GM12878 (cell line): ENCODE measurements at regions not wholly inside any gene's neighbourhood (a gene's known extent, or its start where the extent isn't known, plus 50 kb on each side); places are given as distances from the start of the nearest gene placed in this dataset.

Source experiments
- ATAC-seq: fragments of 200-7000 bp; cut with Tn5 transposase; 3 replicates; pipeline ENCODE4 v1.9.1; 2020; ENCODE audit warnings: mild to moderate bottlenecking, moderate library complexity
- BruUV-seq: library from RNA; stranded (reverse); fragments of 400-500 nt; replicated peaks from 2 replicates; lab custom pipeline; 2021; lab: Mats Ljungman, UMichigan
- CTCF ChIA-PET: fragments of 300-600 bp; sonication (Branson Sonifier 250); formaldehyde crosslinking; extraction: SDS; loops from one replicate; lab custom pipeline; 2021; ENCODE audit warnings: inconsistent platforms; lab: Yijun Ruan, JAX
- POLR2A ChIA-PET: fragments of 350-600 bp; formaldehyde crosslinking; extraction: SDS; loops from one replicate; lab custom pipeline; 2021; ENCODE audit warnings: inconsistent platforms; lab: Charles Lee
- RAD21 ChIA-PET: fragments of 300-600 bp; sonication (Branson Sonifier 250); formaldehyde crosslinking; loops from one replicate; lab custom pipeline; 2023; ENCODE audit warnings: antibody characterized with exemption; ENCODE audit not compliant: unreplicated experiment; lab: Charles Lee
- SMC1A ChIA-PET: fragments of 300-600 bp; sonication (Branson Sonifier 250); formaldehyde crosslinking; loops from one replicate; lab custom pipeline; 2023; ENCODE audit not compliant: unreplicated experiment, uncharacterized antibody; lab: Charles Lee
- DNase-seq: peaks from one replicate; pipeline ENCODE4 v3.0.0-alpha.2; 2011; ENCODE audit warnings: low read depth, low spot score
- FAIRE-seq: peaks from 3 replicates; lab custom pipeline; 2011; peaks lifted over from hg19 to GRCh38; lab: Jason Lieb, UNC
- H2AFZ ChIP-seq: 2 replicates; pipeline ENCODE4 v1.6.0; 2011; ENCODE audit warnings: low read depth, low read length, control low read depth; ENCODE audit not compliant: control insufficient read depth
- H3K27ac ChIP-seq: 2 replicates; pipeline ENCODE4 v1.5.1; 2011; ENCODE audit warnings: control low read depth; ENCODE audit not compliant: control insufficient read depth, insufficient read depth
- H3K27me3 ChIP-seq, 2 experiments: replicated peaks in 1 of 2; 2 replicates each; pipeline versions ENCODE4 v1.6.0 to v1.6.1; 2011; ENCODE audit warnings: low read length in 1 of 2; ENCODE audit not compliant: control insufficient read depth in 2 of 2, insufficient read depth in 2 of 2
- H3K36me3 ChIP-seq, 2 experiments: 2 replicates each; pipeline ENCODE4 v1.5.1; 2011; ENCODE audit warnings: low read length in 1 of 2; ENCODE audit not compliant: control insufficient read depth in 2 of 2, insufficient read depth in 2 of 2
- H3K4me1 ChIP-seq: 2 replicates; pipeline ENCODE4 v1.6.1; 2011; ENCODE audit warnings: mild to moderate bottlenecking, low read length, moderate library complexity, mixed read lengths; ENCODE audit not compliant: control insufficient read depth, insufficient read depth
- H3K4me2 ChIP-seq: 2 replicates; pipeline ENCODE4 v1.6.0; 2011; ENCODE audit warnings: control low read depth; ENCODE audit not compliant: control insufficient read depth, insufficient read depth
- H3K4me3 ChIP-seq: fragments of 200-600 bp; sonication (generic); 2 replicates; pipeline ENCODE4 v1.5.1; 2016
- H3K79me2 ChIP-seq: 2 replicates; pipeline ENCODE4 v1.6.0; 2011; ENCODE audit warnings: low read length; ENCODE audit not compliant: control insufficient read depth, insufficient read depth
- H3K9ac ChIP-seq: 2 replicates; pipeline ENCODE4 v1.8.0; 2011; ENCODE audit warnings: low read length, control low read depth, mixed read lengths; ENCODE audit not compliant: control insufficient read depth, insufficient read depth
- H3K9me3 ChIP-seq: replicated peaks from 3 replicates; pipeline ENCODE4 v1.5.1; 2011; ENCODE audit warnings: mild to moderate bottlenecking, low read length; ENCODE audit not compliant: control insufficient read depth, insufficient read depth
- H4K20me1 ChIP-seq: 2 replicates; pipeline ENCODE4 v1.6.0; 2011; ENCODE audit not compliant: control insufficient read depth, insufficient read depth
- BRCA1 ChIP-seq: IDR thresholded peaks from 2 replicates; pipeline ENCODE4 v1.6.1; 2011; ENCODE audit warnings: low read depth, low read length, improper control_type of control experiment
- CREB1 ChIP-seq: IDR thresholded peaks from 2 replicates; pipeline ENCODE4 v1.6.1; 2012; ENCODE audit warnings: low read depth, mild to moderate bottlenecking, inconsistent platforms
- IRF5 ChIP-seq: fragments of 450-650 bp; IDR thresholded peaks from 2 replicates; pipeline ENCODE4 v1.6.1; 2017; ENCODE audit warnings: borderline replicate concordance
- NFIC ChIP-seq: IDR thresholded peaks from 2 replicates; pipeline ENCODE4 v1.6.1; 2012; ENCODE audit warnings: low read depth, mild to moderate bottlenecking, inconsistent platforms, low read length, moderate library complexity
- POLR2A ChIP-seq: IDR thresholded peaks from 2 replicates; pipeline ENCODE4 v1.6.1; 2011; ENCODE audit warnings: low read depth, mild to moderate bottlenecking, low read length
- ZNF592 ChIP-seq: fragments of 450-650 bp; IDR thresholded peaks from 2 replicates; pipeline ENCODE4 v1.6.1; 2017; ENCODE audit warnings: mild to moderate bottlenecking, moderate library complexity
- WGBS: methylation state at CpG from one replicate; pipeline ENCODE4 v1.1.6; 2016; ENCODE audit warnings: low lambda C conversion rate; ENCODE audit not compliant: insufficient replicate concordance, insufficient coverage; ENCODE audit errors: missing lambda C conversion rate; 5-methylcytosine and 5-hydroxymethylcytosine counted together
- in situ Hi-C: fragments of 300-500 bp; cut with MboI; formaldehyde crosslinking; loops from 9 replicates; pipeline ENCODE4 v1.14.3; 2018; ENCODE audit warnings: mixed read lengths
- intact Hi-C: fragments of 100-400 bp; cut with micrococcal nuclease; formaldehyde crosslinking; loops from one replicate; pipeline ENCODE4 v1.14.2; 2022; ENCODE audit not compliant: unreplicated experiment
- TF ChIP-seq, protein P1 (sequence below): IDR thresholded peaks from 2 replicates; pipeline ENCODE4 v1.6.1; 2012; ENCODE audit warnings: low read depth, low read length, improper control_type of control experiment

- Histone ChIP-seq H3K9me3 (no peaks in the 10 kb centered on the region), H3K4me2 (no peak overlapping the region)
- intact Hi-C loops = no loop called here
- DNase-seq = no peak
- RAD21 ChIA-PET = no interaction called here
- TF ChIP-seq BRCA1 (no peak), ZNF592 (no peak), IRF5 (no peak), CREB1 (no peak), NFIC (no peak), POLR2A (no peak)
- TF ChIP-seq, protein P1, sequence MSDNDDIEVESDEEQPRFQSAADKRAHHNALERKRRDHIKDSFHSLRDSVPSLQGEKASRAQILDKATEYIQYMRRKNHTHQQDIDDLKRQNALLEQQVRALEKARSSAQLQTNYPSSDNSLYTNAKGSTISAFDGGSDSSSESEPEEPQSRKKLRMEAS = no peak
- TF ChIP-seq, all 136 proteins: peak for 0
- FAIRE-seq (no peak), ATAC-seq (no peak)
- POLR2A ChIA-PET = interaction anchor here (0.6 kb wide), 1 partner anchor 813 kb away, joined by 3 read pairs; no protein-coding TSS in a partner anchor
- in situ Hi-C loops = no loop called here
- Histone ChIP-seq H3K36me3 (no peaks in the 10 kb centered on the region), H3K9ac (no peak overlapping the region), H3K4me3 (no peak overlapping the region), H2AFZ (no peak overlapping the region), H3K79me2 (no peaks in the 10 kb centered on the region), H3K27me3 (peaks cover 3 to 5% of the 10 kb centered on the region in 2 experiments; a peak in 3 of 4 replicates), H3K4me1 (no peaks in the 10 kb centered on the region), H4K20me1 (no peaks in the 10 kb centered on the region), H3K27ac (no peak overlapping the region)
- CTCF ChIA-PET = interaction anchor here (1.0 kb wide), 1 partner anchor 13 kb away, joined by 3 read pairs; no protein-coding TSS in a partner anchor
- SMC1A ChIA-PET = no interaction called here
- 22% methylated on average over 2 of the region's 2 CpGs for WGBS
- no TSS peak for BruUV-seq
These were observed 152.0 kb downstream of the CYRIA start for GRCh38 chr2:16513626-16514025.
